Heart right ventricle (tissue), 16 donors: ENCODE measurements at regions not wholly inside any gene's neighbourhood (a gene's known extent, or its start where the extent isn't known, plus 50 kb on each side); places are given as distances from the start of the nearest gene placed in this dataset.

Experiments
- ATAC-seq, 8 donors: fragments of 200-7000 bp; cut with Tn5 transposase; one replicate each; pipeline ENCODE4 v1.9.1; 2020; ENCODE audit warnings: mild to moderate bottlenecking in 8 of 8, moderate library complexity in 8 of 8, moderate number of reproducible peaks in 1 of 8
- DNase-seq, 2 donors: peaks; one replicate each; pipeline ENCODE4 v3.0.0-alpha.2; 2020
- H3K27ac ChIP-seq, 10 donors: fragments of 200-600 bp; sonication (generic) in 2 of 10; one replicate each; pipeline versions ENCODE4 v1.5.0 to v1.8.0; 2020 to 2022; ENCODE audit warnings: mild to moderate bottlenecking in 3 of 10
- H3K27me3 ChIP-seq, 7 donors: fragments of 200-600 bp; one replicate each; pipeline ENCODE4 v1.8.0; 2021 to 2022; ENCODE audit warnings: mild to moderate bottlenecking in 2 of 7
- H3K36me3 ChIP-seq, 9 donors: fragments of 200-600 bp; sonication (generic) in 1 of 9; one replicate each; pipeline versions ENCODE4 v1.5.0 to v1.8.0; 2020 to 2022; ENCODE audit warnings: mild to moderate bottlenecking in 2 of 9
- H3K4me1 ChIP-seq, 9 donors: fragments of 200-600 bp; sonication (generic) in 1 of 9; one replicate each; pipeline versions ENCODE4 v1.5.0 to v1.8.0; 2020 to 2022; ENCODE audit warnings: mild to moderate bottlenecking in 4 of 9
- H3K4me3 ChIP-seq, 10 donors: fragments of 200-600 bp; sonication (generic) in 2 of 10; one replicate each; pipeline versions ENCODE4 v1.5.0 to v1.8.0; 2020 to 2022; ENCODE audit warnings: mild to moderate bottlenecking in 7 of 10, moderate library complexity in 2 of 10
- H3K9me3 ChIP-seq, 11 donors: fragments of 200-600 bp in 10 of 11; sonication (generic) in 2 of 11; one replicate each; pipeline versions ENCODE4 v1.5.0 to v1.8.0; 2013 to 2022; ENCODE audit warnings: mild to moderate bottlenecking in 2 of 11, control low read depth in 1 of 11, moderate library complexity in 1 of 11
- WGBS, 2 donors: extraction: QIAGEN DNeasy Blood & Tissue Kit; methylation state at CpG; one replicate each; pipeline ENCODE4 v1.1.7; 2013; ENCODE audit warnings: inconsistent platforms in 1 of 2; 5-methylcytosine and 5-hydroxymethylcytosine counted together
- intact Hi-C, 10 donors: fragments of 100-400 bp; cut with DNase I; formaldehyde crosslinking; loops; one replicate each; pipeline versions ENCODE4 v1.11.1 to v1.14.2; 2022
- TF ChIP-seq, protein P1 (sequence below), 9 donors: fragments of 200-600 bp; sonication (generic) in 2 of 9; IDR thresholded peaks; one replicate each; pipeline versions ENCODE4 v1.5.0 to v1.8.0; 2021 to 2022; ENCODE audit warnings: antibody characterized with exemption in 9 of 9, mild to moderate bottlenecking in 5 of 9, moderate library complexity in 1 of 9
- donor health status: Arrhythmogenic right ventricular cardiomyopathy.
- donor health status: ischemic (EF 13 %, LVEDD 7.1; RV severe dilation, severe dysfunction).
- donor health status: healthy with polysubstance abuse.
- donor health status: DM: no; HTN: yes; CAD: no.
- donor health status: DM: no; HTN: no; CAD: no.
- donor health status: ischemic (EF 25% LVEDD 6.9; RV normal size, moderate dysfunction).
- donor health status: ischemic (EF 25% LVEDD 5.7; RV mildly dilated, moderate dysfunction).
- donor health status: healthy.
- donor health status: DM: yes; HTN: yes; CAD: no.
- donor health status: Ischemic cardiomyopathy.
- donor health status: ischemic (EF 35%, LVEDD 5.7; RV mildly dilated, moderate dysfunction).
- donor health status: nonischemic (EF 11% LVEDD 7.7; RV severe dilation, severe dysfunction).
- donor health status: DM: yes; HTN: yes; CAD: no.
- donor health status: PGD.
- donor health status: ischemic (EF 29% LVEDD 5.4; RV normal size, mild dysfunction).
- donor health status: nonischemic (EF 23%, LVEDD 6.1; RV moderate dilation, normal function).

DNA sequence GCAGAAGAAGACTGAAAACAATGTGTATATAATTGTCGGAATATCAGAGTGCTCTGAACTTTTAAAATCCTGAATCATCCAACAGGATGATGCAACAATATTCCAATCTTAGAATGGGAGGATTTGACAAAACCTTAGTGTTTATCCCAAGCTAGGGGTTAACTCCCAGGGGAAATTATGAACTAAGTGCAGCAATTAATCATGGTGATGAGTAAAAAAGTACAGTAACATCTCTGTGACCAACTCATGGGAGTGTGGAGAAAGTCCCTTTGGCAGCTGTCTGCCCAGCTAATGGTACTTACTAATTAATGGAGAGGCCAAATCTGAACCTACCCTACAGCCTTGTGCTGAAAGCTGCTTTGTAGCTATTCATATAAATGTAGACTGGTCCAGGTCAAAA lies 257.6 kb upstream of the DDX53 start:
- H3K4me1 ChIP-seq = no peaks in the 10 kb centered on the region
- H3K36me3 ChIP-seq = no peaks in the 10 kb centered on the region
- intact Hi-C loops = loop anchor here in 4 of 10 donors (10.0 kb wide), 3 partner anchors 597 to 757 kb away; no protein-coding TSS in a partner anchor
- WGBS, 2 donors = 71 to 77% methylated on average over 1 of the region's 1 CpG
- H3K27me3 ChIP-seq = no peaks in the 10 kb centered on the region
- H3K27ac ChIP-seq = no peak overlapping the region
- DNase-seq (no peak), ATAC-seq (no peak)
- H3K4me3 ChIP-seq = no peak overlapping the region
- H3K9me3 ChIP-seq = no peaks in the 10 kb centered on the region
- TF ChIP-seq, protein P1, sequence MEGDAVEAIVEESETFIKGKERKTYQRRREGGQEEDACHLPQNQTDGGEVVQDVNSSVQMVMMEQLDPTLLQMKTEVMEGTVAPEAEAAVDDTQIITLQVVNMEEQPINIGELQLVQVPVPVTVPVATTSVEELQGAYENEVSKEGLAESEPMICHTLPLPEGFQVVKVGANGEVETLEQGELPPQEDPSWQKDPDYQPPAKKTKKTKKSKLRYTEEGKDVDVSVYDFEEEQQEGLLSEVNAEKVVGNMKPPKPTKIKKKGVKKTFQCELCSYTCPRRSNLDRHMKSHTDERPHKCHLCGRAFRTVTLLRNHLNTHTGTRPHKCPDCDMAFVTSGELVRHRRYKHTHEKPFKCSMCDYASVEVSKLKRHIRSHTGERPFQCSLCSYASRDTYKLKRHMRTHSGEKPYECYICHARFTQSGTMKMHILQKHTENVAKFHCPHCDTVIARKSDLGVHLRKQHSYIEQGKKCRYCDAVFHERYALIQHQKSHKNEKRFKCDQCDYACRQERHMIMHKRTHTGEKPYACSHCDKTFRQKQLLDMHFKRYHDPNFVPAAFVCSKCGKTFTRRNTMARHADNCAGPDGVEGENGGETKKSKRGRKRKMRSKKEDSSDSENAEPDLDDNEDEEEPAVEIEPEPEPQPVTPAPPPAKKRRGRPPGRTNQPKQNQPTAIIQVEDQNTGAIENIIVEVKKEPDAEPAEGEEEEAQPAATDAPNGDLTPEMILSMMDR (IDR thresholded peaks at IDR 0.05) = no peak

DNA sequence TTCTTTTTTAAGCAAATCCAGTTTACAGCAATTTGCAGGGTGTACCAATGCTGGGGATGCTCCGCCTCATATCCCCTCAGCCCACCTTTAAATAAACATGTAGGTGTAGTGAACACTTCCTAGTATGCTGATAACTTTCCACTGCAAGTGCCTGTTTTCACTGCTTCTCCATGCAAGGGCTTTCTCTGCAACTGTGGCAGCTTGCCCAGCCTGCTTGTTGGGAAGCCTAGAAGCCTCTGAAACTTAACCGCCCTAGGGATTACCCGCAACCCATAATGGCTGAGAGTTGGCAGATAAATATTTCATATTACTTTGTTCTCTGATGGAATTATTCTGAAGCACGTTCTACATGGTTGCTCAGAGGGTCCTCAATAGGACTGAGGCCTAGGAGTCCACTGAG lies 253.7 kb upstream of the DDX53 start:
- intact Hi-C loops = loop anchor here in 5 of 10 donors (5.0 to 10.0 kb wide), 4 partner anchors 601 to 761 kb away; no protein-coding TSS in a partner anchor
- Histone ChIP-seq H3K36me3 (no peaks in the 10 kb centered on the region), H3K27me3 (no peaks in the 10 kb centered on the region), H3K9me3 (no peaks in the 10 kb centered on the region), H3K4me1 (no peaks in the 10 kb centered on the region), H3K4me3 (no peak overlapping the region), H3K27ac (no peak overlapping the region)
- WGBS, 2 donors = 71 to 79% methylated on average over 4 of the region's 4 CpGs
- DNase-seq (peak in 1 of 2 donors; percentile 13), ATAC-seq (no peak)
- TF ChIP-seq, protein P1 (IDR thresholded peaks at IDR 0.05) = no peak

- TF ChIP-seq, protein P1 (IDR thresholded peaks at IDR 0.05) = peak; percentile 16 to 77 (median 64)
- Histone ChIP-seq H3K4me1 (no peaks in the 10 kb centered on the region), H3K27ac (no peak overlapping the region), H3K4me3 (no peak overlapping the region), H3K9me3 (no peaks in the 10 kb centered on the region), H3K27me3 (no peaks in the 10 kb centered on the region), H3K36me3 (no peaks in the 10 kb centered on the region)
- intact Hi-C loops = loop anchor here in 5 of 10 donors (5.0 to 10.0 kb wide), 4 partner anchors 604 to 764 kb away; no protein-coding TSS in a partner anchor
- peak; percentile 12 to 21 for DNase-seq
- ATAC-seq = peak; percentile 52 to 89 (median 76)
- 19% methylated on average over 7 of the region's 7 CpGs for WGBS, 2 donors
These were observed 251.4 kb upstream of the DDX53 start for GRCh38 chrX:22748093-22748999.

DNA sequence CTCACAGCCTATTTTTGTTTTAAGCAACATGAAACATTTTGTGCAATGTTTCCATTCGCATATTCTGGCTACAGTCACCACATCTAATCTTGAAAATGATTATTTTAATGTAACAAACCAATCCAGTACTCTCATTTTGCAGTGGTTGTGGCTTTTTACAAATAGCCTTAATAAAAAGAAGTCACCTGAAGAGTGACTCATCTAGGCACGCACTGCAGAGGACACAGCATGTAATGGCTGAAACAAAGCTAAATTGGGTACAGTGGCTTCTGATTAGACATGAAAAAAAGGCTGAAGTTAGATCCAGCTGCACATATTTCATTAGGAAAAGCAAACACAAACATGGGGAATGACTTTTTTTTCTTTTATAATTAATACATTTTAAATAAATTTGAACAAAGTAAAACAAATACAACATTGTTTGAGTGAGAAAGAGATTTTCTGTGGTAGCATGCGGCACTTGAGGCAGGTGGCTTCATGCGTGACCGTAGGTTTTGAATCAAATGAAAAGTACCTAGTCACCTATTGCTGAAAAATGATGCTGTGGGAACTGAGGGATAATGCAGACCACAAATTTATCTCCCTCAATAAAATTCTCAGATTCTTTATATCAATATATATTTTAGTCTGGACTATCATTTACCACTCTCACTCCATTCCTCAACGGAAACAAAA lies 240.8 kb upstream of the DDX53 start:
- intact Hi-C loops = no loop called here
- no peak for DNase-seq
- H3K36me3 ChIP-seq = no peaks in the 10 kb centered on the region
- H3K9me3 ChIP-seq = no peaks in the 10 kb centered on the region
- 82 to 89% methylated on average over 6 of the region's 6 CpGs for WGBS, 2 donors
- H3K4me1 ChIP-seq = no peaks in the 10 kb centered on the region
- ATAC-seq = no peak
- H3K4me3 ChIP-seq = no peak overlapping the region
- H3K27me3 ChIP-seq = no peaks in the 10 kb centered on the region
- H3K27ac ChIP-seq = no peak overlapping the region
- TF ChIP-seq, protein P1 (IDR thresholded peaks at IDR 0.05) = no peak
